Ramos (cell line): ENCODE measurements at regions not wholly inside any gene's neighbourhood (a gene's known extent, or its start where the extent isn't known, plus 50 kb on each side); places are given as distances from the start of the nearest gene placed in this dataset.

ENCODE experiments used
- in situ Hi-C: fragments of 300-500 bp; cut with MboI; formaldehyde crosslinking; loops from one replicate; pipeline ENCODE4 v1.14.3; 2022; ENCODE audit warnings: low sequenced_read_pairs; ENCODE audit not compliant: unreplicated experiment

GRCh38 chr17:27389542-27390140, 66.6 kb upstream of the KSR1 start:
- in situ Hi-C loops: no loop called here

- in situ Hi-C loops: no loop called here
These were observed 65.7 kb upstream of the KSR1 start for GRCh38 chr17:27390540-27390939.

- in situ Hi-C loops: no loop called here
These were observed 64.8 kb upstream of the KSR1 start for GRCh38 chr17:27391427-27391826.

- in situ Hi-C loops: no loop called here
These were observed 60.2 kb upstream of the KSR1 start for GRCh38 chr17:27396045-27396444.

- in situ Hi-C loops: no loop called here
These were observed 59.3 kb upstream of the KSR1 start for GRCh38 chr17:27396941-27397340.

- in situ Hi-C loops: no loop called here
These were observed 57.6 kb upstream of the KSR1 start for GRCh38 chr17:27398691-27399090.

- in situ Hi-C loops: loop anchor here (10.0 kb wide), 1 partner anchor 194 kb away; no protein-coding TSS in a partner anchor
These were observed 55.3 kb upstream of the KSR1 start for GRCh38 chr17:27400991-27401390.

- in situ Hi-C loops: loop anchor here (10.0 kb wide), 1 partner anchor 192 kb away; no protein-coding TSS in a partner anchor
These were observed 53.3 kb upstream of the KSR1 start for GRCh38 chr17:27402943-27403342.

- in situ Hi-C loops: loop anchor here (10.0 kb wide), 1 partner anchor 191 kb away; no protein-coding TSS in a partner anchor
These were observed 52.7 kb upstream of the KSR1 start for GRCh38 chr17:27403480-27404005.

- in situ Hi-C loops: loop anchor here (5.0 to 10.0 kb wide), 2 partner anchors 37 to 190 kb away; no protein-coding TSS in a partner anchor
These were observed 51.6 kb upstream of the KSR1 start for GRCh38 chr17:27404676-27405075.
